ENCODE measurements at regions not wholly inside any gene's neighbourhood (a gene's known extent, or its start where the extent isn't known, plus 50 kb on each side); places are given as distances from the start of the nearest gene placed in this dataset.

- Histone ChIP-seq H3K4me1 (ENCODE audit: control insufficient read depth in 1 of 2, insufficient read depth in 2 of 2, low read length in 2 of 2) (no peaks in the 10 kb centered on the region), H3K9ac (ENCODE audit: low read depth in 1 of 2, low read length in 2 of 2) (no peak overlapping the region), H3K36me3 (ENCODE audit: control insufficient read depth in 1 of 2, insufficient read depth in 2 of 2, low read length in 2 of 2) (no peaks in the 10 kb centered on the region), H3K4me3 (ENCODE audit: low read depth in 1 of 2, low read length in 2 of 2) (no peak overlapping the region), H3K27me3 (ENCODE audit: control insufficient read depth in 1 of 2, insufficient read depth in 2 of 2, low read length in 2 of 2) (no peaks in the 10 kb centered on the region), H3K9me3 (ENCODE audit: control insufficient read depth in 1 of 2, low read length in 2 of 2) (peaks cover 12 to 14% of the 10 kb centered on the region in 2 donors), H3K27ac (ENCODE audit: low read depth, low read length) (no peak overlapping the region)
Measured at GRCh38 chr18:43465483-43465882, 188.2 kb upstream of the SYT4 start.

- Histone ChIP-seq H3K9ac (ENCODE audit: low read depth in 1 of 2, low read length in 2 of 2) (no peak overlapping the region), H3K4me1 (ENCODE audit: control insufficient read depth in 1 of 2, insufficient read depth in 2 of 2, low read length in 2 of 2) (no peaks in the 10 kb centered on the region), H3K4me3 (ENCODE audit: low read depth in 1 of 2, low read length in 2 of 2) (no peak overlapping the region), H3K9me3 (ENCODE audit: control insufficient read depth in 1 of 2, low read length in 2 of 2) (no peaks in the 10 kb centered on the region), H3K36me3 (ENCODE audit: control insufficient read depth in 1 of 2, insufficient read depth in 2 of 2, low read length in 2 of 2) (no peaks in the 10 kb centered on the region), H3K27ac (ENCODE audit: low read depth, low read length) (no peak overlapping the region), H3K27me3 (ENCODE audit: control insufficient read depth in 1 of 2, insufficient read depth in 2 of 2, low read length in 2 of 2) (no peaks in the 10 kb centered on the region)
Measured at GRCh38 chr18:43471873-43472272, 194.6 kb upstream of the SYT4 start.

DNA sequence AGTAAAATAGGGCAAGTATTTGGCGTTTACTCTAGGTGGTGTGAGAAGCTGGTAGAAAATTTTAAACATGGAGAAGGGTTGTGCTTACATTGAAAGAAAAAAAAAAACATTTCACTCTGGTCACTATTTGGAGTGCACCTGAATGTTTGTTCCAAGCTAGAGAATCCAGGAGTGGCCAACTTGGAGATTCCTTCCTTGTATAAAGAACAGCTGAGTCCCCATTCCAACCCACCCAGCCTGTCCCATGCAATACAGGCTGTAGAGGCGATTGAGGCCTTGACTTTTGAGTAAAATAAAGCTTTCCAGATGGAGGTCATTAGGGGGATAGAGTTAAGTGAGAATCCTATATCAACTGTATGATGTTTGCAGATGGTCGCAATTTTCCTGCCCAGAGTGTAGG, 203.8 kb upstream of the SYT4 start:
- Histone ChIP-seq H3K4me1 (ENCODE audit: control insufficient read depth in 1 of 2, insufficient read depth in 2 of 2, low read length in 2 of 2) (peaks cover 0 to 2% of the 10 kb centered on the region in 2 donors), H3K36me3 (ENCODE audit: control insufficient read depth in 1 of 2, insufficient read depth in 2 of 2, low read length in 2 of 2) (no peaks in the 10 kb centered on the region), H3K9me3 (ENCODE audit: control insufficient read depth in 1 of 2, low read length in 2 of 2) (no peaks in the 10 kb centered on the region), H3K9ac (ENCODE audit: low read depth in 1 of 2, low read length in 2 of 2) (no peak overlapping the region), H3K27me3 (ENCODE audit: control insufficient read depth in 1 of 2, insufficient read depth in 2 of 2, low read length in 2 of 2) (no peaks in the 10 kb centered on the region), H3K27ac (ENCODE audit: low read depth, low read length) (no peak overlapping the region), H3K4me3 (ENCODE audit: low read depth in 1 of 2, low read length in 2 of 2) (no peak overlapping the region)

DNA sequence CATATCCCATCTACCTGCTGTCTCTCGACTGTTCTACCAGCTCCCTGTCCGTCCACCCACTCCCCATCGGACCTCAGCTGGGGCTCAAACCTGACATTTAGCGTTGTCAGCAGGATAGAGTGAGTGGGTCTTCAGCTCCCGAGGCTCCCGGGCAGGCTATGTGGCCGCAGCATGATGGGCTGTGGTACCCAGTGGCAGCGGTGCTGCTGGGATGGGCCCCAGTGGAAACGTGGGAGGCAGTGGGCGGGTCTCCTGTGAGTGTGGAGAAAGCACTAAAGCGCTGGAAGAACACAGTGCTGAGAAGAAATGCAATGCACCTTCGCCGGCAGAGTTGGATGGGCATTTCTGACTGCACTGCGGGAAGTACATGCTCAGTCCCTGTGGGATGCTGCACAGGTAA, 204.8 kb upstream of the SYT4 start:
- Histone ChIP-seq H3K9ac (ENCODE audit: low read depth in 1 of 2, low read length in 2 of 2) (no peak overlapping the region), H3K27me3 (ENCODE audit: control insufficient read depth in 1 of 2, insufficient read depth in 2 of 2, low read length in 2 of 2) (no peaks in the 10 kb centered on the region), H3K9me3 (ENCODE audit: control insufficient read depth in 1 of 2, low read length in 2 of 2) (peaks cover 0 to 3% of the 10 kb centered on the region in 2 donors), H3K4me3 (ENCODE audit: low read depth in 1 of 2, low read length in 2 of 2) (no peak overlapping the region), H3K27ac (ENCODE audit: low read depth, low read length) (no peak overlapping the region), H3K4me1 (ENCODE audit: control insufficient read depth in 1 of 2, insufficient read depth in 2 of 2, low read length in 2 of 2) (peaks cover 0 to 2% of the 10 kb centered on the region in 2 donors), H3K36me3 (ENCODE audit: control insufficient read depth in 1 of 2, insufficient read depth in 2 of 2, low read length in 2 of 2) (no peaks in the 10 kb centered on the region)

DNA sequence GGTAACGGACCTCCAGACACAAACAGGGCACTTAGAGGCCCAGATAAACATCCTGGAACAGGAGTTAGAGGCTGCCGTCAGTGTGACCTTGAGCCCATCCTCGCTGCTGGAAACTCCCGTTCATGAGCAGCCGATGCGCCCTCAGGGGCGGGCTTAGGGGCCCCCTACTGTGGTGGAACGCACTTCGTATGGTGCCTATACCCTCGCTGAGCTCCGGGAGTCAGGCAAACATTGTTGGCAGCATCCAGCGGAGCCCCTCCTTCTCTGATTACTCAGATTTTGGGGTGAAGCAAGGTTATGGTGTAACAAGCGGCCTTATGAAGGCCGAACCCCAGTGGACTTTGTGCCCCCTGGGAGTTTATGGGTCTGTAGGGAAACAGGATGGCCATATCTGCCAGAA, 205.3 kb upstream of the SYT4 start:
- Histone ChIP-seq H3K9ac (ENCODE audit: low read depth in 1 of 2, low read length in 2 of 2) (no peak overlapping the region), H3K36me3 (ENCODE audit: control insufficient read depth in 1 of 2, insufficient read depth in 2 of 2, low read length in 2 of 2) (no peaks in the 10 kb centered on the region), H3K4me1 (ENCODE audit: control insufficient read depth in 1 of 2, insufficient read depth in 2 of 2, low read length in 2 of 2) (peaks cover 0 to 2% of the 10 kb centered on the region in 2 donors), H3K27ac (ENCODE audit: low read depth, low read length) (no peak overlapping the region), H3K4me3 (ENCODE audit: low read depth in 1 of 2, low read length in 2 of 2) (no peak overlapping the region), H3K9me3 (ENCODE audit: control insufficient read depth in 1 of 2, low read length in 2 of 2) (peaks cover 0 to 3% of the 10 kb centered on the region in 2 donors), H3K27me3 (ENCODE audit: control insufficient read depth in 1 of 2, insufficient read depth in 2 of 2, low read length in 2 of 2) (no peaks in the 10 kb centered on the region)

DNA sequence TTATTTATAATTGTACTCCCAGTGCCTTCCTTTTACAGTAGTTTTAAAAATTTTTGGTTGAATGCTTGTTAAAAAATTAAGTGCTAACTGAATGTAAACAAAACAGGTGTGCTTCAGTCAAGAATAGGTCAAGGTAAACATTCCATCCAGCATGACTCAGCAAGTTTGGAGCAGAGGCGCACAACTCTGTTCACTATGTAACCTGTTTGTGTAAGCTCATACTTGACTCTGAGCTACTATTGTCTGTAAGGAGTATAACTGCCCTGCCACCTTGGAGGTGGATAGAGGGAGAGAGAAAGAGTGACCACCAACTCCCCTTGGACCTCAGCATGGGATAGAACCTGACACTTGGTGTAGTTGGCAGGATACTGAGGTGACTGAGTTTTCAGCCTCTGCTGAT, 207.4 kb upstream of the SYT4 start:
- Histone ChIP-seq H3K4me3 (ENCODE audit: low read depth in 1 of 2, low read length in 2 of 2) (no peak overlapping the region), H3K27ac (ENCODE audit: low read depth, low read length) (no peak overlapping the region), H3K36me3 (ENCODE audit: control insufficient read depth in 1 of 2, insufficient read depth in 2 of 2, low read length in 2 of 2) (no peaks in the 10 kb centered on the region), H3K4me1 (ENCODE audit: control insufficient read depth in 1 of 2, insufficient read depth in 2 of 2, low read length in 2 of 2) (peaks cover 0 to 2% of the 10 kb centered on the region in 2 donors), H3K27me3 (ENCODE audit: control insufficient read depth in 1 of 2, insufficient read depth in 2 of 2, low read length in 2 of 2) (no peaks in the 10 kb centered on the region), H3K9me3 (ENCODE audit: control insufficient read depth in 1 of 2, low read length in 2 of 2) (peaks cover 0 to 3% of the 10 kb centered on the region in 2 donors), H3K9ac (ENCODE audit: low read depth in 1 of 2, low read length in 2 of 2) (no peak overlapping the region)

DNA sequence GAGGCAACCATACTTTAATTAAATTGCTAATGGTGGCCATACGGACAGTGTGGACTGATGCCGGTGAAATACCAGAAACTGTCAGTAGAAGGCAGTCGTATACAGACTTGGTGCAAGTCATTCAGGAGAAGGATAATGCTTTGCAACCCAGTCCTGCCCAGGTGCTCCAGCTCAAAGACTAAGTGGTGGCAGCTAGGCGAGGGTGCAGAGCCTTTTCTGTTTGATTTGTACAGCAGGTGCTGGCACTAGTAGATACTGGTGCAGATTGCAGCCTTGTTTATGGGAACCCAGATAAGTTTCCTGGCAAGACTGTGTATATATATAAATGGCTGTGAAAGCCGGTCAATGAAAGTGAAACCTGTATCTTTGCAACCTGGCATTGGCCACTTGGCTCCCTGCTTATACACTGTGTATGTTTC, 208.3 kb upstream of the SYT4 start:
- Histone ChIP-seq H3K4me1 (ENCODE audit: control insufficient read depth in 1 of 2, insufficient read depth in 2 of 2, low read length in 2 of 2) (peaks cover 0 to 2% of the 10 kb centered on the region in 2 donors), H3K4me3 (ENCODE audit: low read depth in 1 of 2, low read length in 2 of 2) (peak overlapping the region in 1 of 2 donors; percentile 0), H3K9me3 (ENCODE audit: control insufficient read depth in 1 of 2, low read length in 2 of 2) (peaks cover 0 to 3% of the 10 kb centered on the region in 2 donors), H3K27ac (ENCODE audit: low read depth, low read length) (no peak overlapping the region), H3K9ac (ENCODE audit: low read depth in 1 of 2, low read length in 2 of 2) (no peak overlapping the region), H3K36me3 (ENCODE audit: control insufficient read depth in 1 of 2, insufficient read depth in 2 of 2, low read length in 2 of 2) (no peaks in the 10 kb centered on the region), H3K27me3 (ENCODE audit: control insufficient read depth in 1 of 2, insufficient read depth in 2 of 2, low read length in 2 of 2) (no peaks in the 10 kb centered on the region)

GRCh38 chr18:43486462-43486861, 209.2 kb upstream of the SYT4 start:
- Histone ChIP-seq H3K27ac (ENCODE audit: low read depth, low read length) (no peak overlapping the region), H3K9ac (ENCODE audit: low read depth in 1 of 2, low read length in 2 of 2) (no peak overlapping the region), H3K4me1 (ENCODE audit: control insufficient read depth in 1 of 2, insufficient read depth in 2 of 2, low read length in 2 of 2) (peaks cover 0 to 2% of the 10 kb centered on the region in 2 donors), H3K9me3 (ENCODE audit: control insufficient read depth in 1 of 2, low read length in 2 of 2) (peaks cover 0 to 3% of the 10 kb centered on the region in 2 donors), H3K36me3 (ENCODE audit: control insufficient read depth in 1 of 2, insufficient read depth in 2 of 2, low read length in 2 of 2) (no peaks in the 10 kb centered on the region), H3K4me3 (ENCODE audit: low read depth in 1 of 2, low read length in 2 of 2) (no peak overlapping the region), H3K27me3 (ENCODE audit: control insufficient read depth in 1 of 2, insufficient read depth in 2 of 2, low read length in 2 of 2) (no peaks in the 10 kb centered on the region)

- Histone ChIP-seq H3K4me1 (ENCODE audit: control insufficient read depth in 1 of 2, insufficient read depth in 2 of 2, low read length in 2 of 2) (no peaks in the 10 kb centered on the region), H3K4me3 (ENCODE audit: low read depth in 1 of 2, low read length in 2 of 2) (no peak overlapping the region), H3K9ac (ENCODE audit: low read depth in 1 of 2, low read length in 2 of 2) (no peak overlapping the region), H3K36me3 (ENCODE audit: control insufficient read depth in 1 of 2, insufficient read depth in 2 of 2, low read length in 2 of 2) (no peaks in the 10 kb centered on the region), H3K27me3 (ENCODE audit: control insufficient read depth in 1 of 2, insufficient read depth in 2 of 2, low read length in 2 of 2) (no peaks in the 10 kb centered on the region), H3K27ac (ENCODE audit: low read depth, low read length) (no peak overlapping the region), H3K9me3 (ENCODE audit: control insufficient read depth in 1 of 2, low read length in 2 of 2) (no peaks in the 10 kb centered on the region)
Measured at GRCh38 chr18:43501099-43501498, 223.8 kb upstream of the SYT4 start.

- H3K9ac ChIP-seq (ENCODE audit: low read depth in 1 of 2, low read length in 2 of 2), result no peak overlapping the region
- H3K36me3 ChIP-seq (ENCODE audit: control insufficient read depth in 1 of 2, insufficient read depth in 2 of 2, low read length in 2 of 2), result no peaks in the 10 kb centered on the region
- peaks cover 12 to 15% of the 10 kb centered on the region in 2 donors for H3K9me3 ChIP-seq (ENCODE audit: control insufficient read depth in 1 of 2, low read length in 2 of 2)
- no peaks in the 10 kb centered on the region for H3K4me1 ChIP-seq (ENCODE audit: control insufficient read depth in 1 of 2, insufficient read depth in 2 of 2, low read length in 2 of 2)
- H3K27ac ChIP-seq (ENCODE audit: low read depth, low read length), result no peak overlapping the region
- H3K27me3 ChIP-seq (ENCODE audit: control insufficient read depth in 1 of 2, insufficient read depth in 2 of 2, low read length in 2 of 2), result no peaks in the 10 kb centered on the region
- H3K4me3 ChIP-seq (ENCODE audit: low read depth in 1 of 2, low read length in 2 of 2), result no peak overlapping the region
Measured at GRCh38 chr18:43506935-43507334, 229.6 kb upstream of the SYT4 start.

Data from duodenal mucosa (tissue), 2 donors.